ENCODE measurements at regions not wholly inside any gene's neighbourhood (a gene's known extent, or its start where the extent isn't known, plus 50 kb on each side); places are given as distances from the start of the nearest gene placed in this dataset.
A peak's percentile ranks its signal among the peaks of the same experiment; 100 is the strongest.
"Not testable (repeated sequence)": the region's sequence is repeated elsewhere in the genome, so short reads cannot be mapped to it uniquely, and the experiment has no call there.

DNA sequence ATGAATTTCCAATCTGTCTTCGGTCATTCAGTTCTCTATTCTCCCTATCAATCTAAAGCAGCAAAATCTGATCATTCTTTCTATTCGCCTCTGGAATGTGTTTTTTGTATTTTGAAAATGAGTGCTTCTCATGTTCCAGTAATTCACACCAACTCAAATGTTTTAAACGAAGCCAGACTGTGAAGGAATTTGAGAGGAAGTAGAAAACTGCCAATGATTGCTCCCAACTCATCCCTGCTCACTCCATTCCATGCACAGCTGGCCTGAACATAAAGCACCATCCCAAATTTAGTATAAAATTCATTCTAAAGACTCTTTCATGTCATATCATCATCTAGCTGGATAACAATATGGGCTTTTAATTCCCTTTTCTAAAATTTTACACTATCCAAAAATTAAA is 123.8 kb downstream of the DUSP6 start:
- Histone ChIP-seq H3K27me3 (no peaks in the 10 kb centered on the region), H3K36me3 (no peaks in the 10 kb centered on the region), H3K27ac (no peak overlapping the region), H3K9me3 (no peaks in the 10 kb centered on the region), H3K4me1 (peaks cover 0 to 12% (median 11%) of the 10 kb centered on the region in 4 donors), H3K4me3 (no peak overlapping the region)
- ATAC-seq (ENCODE audit: low FRiP score in 2 of 2) (no peak), DNase-seq (no peak)
- 68 to 72% methylated on average over 3 of the region's 3 CpGs for WGBS, 2 donors
- TF ChIP-seq CTCF (IDR thresholded peaks at IDR 0.05) (no peak), EP300 (IDR thresholded peaks at IDR 0.05) (no peak), POLR2A (IDR thresholded peaks at IDR 0.05) (no peak), POLR2AphosphoS5 (IDR thresholded peaks at IDR 0.05) (no peak)

- no peak for TF ChIP-seq POLR2A (IDR thresholded peaks at IDR 0.05)
- no peak for TF ChIP-seq EP300 (IDR thresholded peaks at IDR 0.05)
- TF ChIP-seq POLR2AphosphoS5 (IDR thresholded peaks at IDR 0.05): no peak
- no peak for TF ChIP-seq CTCF (IDR thresholded peaks at IDR 0.05)
- Histone ChIP-seq H3K4me1 (peaks cover 0 to 12% (median 11%) of the 10 kb centered on the region in 4 donors), H3K4me3 (no peak overlapping the region), H3K27ac (no peak overlapping the region), H3K9me3 (no peaks in the 10 kb centered on the region), H3K36me3 (no peaks in the 10 kb centered on the region), H3K27me3 (no peaks in the 10 kb centered on the region)
- 95 to 100% methylated on average over 2 of the region's 2 CpGs for WGBS, 2 donors
- ATAC-seq (ENCODE audit: low FRiP score in 2 of 2) (no peak), DNase-seq (no peak)
These were observed 124.5 kb downstream of the DUSP6 start for GRCh38 chr12:89227774-89228173.

DNA sequence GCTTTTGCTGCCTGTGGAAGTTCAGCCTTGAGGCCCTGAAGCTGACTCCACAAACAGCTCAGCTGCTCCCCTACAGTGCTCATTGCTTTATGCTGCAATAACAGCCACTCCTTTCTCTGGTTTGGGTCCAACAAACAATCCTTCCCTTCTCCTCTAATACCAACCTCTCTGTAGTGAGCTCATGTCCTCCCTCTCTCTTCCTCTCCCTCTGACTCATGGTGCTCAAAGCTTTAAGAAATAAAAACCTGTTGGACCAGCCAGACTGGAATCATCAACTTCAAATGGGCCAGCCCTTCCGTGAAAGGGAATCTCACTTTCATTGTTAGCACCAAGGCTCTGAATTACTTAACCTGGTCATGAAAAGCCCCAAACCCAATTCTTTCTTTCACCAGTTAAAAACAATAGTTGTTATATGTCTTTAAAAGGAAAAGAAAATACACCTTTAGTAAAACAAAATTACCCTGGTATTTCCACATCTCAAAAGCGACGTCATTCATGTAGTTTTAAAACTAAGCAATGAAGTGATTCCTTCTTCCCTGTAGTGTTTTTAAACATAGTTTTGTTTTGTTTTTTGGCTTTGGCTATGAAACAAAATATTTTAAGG is 126.4 kb downstream of the DUSP6 start:
- H3K4me1 ChIP-seq: peaks cover 0 to 12% (median 11%) of the 10 kb centered on the region in 4 donors
- no peak overlapping the region for H3K4me3 ChIP-seq
- DNase-seq (peak in 1 of 2 donors; percentile 54), ATAC-seq (ENCODE audit: low FRiP score in 2 of 2) (peak; percentile 86 to 96)
- H3K9me3 ChIP-seq: no peaks in the 10 kb centered on the region
- no peak for TF ChIP-seq POLR2A (IDR thresholded peaks at IDR 0.05)
- TF ChIP-seq POLR2AphosphoS5 (IDR thresholded peaks at IDR 0.05): peak; percentile 27 to 47
- peak in 1 of 4 donors; percentile 83 for TF ChIP-seq EP300 (IDR thresholded peaks at IDR 0.05)
- no peak for TF ChIP-seq CTCF (IDR thresholded peaks at IDR 0.05)
- H3K27me3 ChIP-seq: no peaks in the 10 kb centered on the region
- WGBS, 2 donors: 51% methylated on average over 3 of the region's 3 CpGs
- H3K27ac ChIP-seq: peak overlapping the region; percentile 8 to 60 (median 54)
- no peaks in the 10 kb centered on the region for H3K36me3 ChIP-seq

GRCh38 chr12:89225401-89225800 is 126.9 kb downstream of the DUSP6 start:
- H3K27me3 ChIP-seq: no peaks in the 10 kb centered on the region

GRCh38 chr12:89222580-89222979 is 129.7 kb downstream of the DUSP6 start:
- not testable (repeated sequence) for H3K27ac ChIP-seq; H3K9me3 ChIP-seq; H3K36me3 ChIP-seq; ATAC-seq (ENCODE audit: low FRiP score in 2 of 2); H3K27me3 ChIP-seq; H3K4me3 ChIP-seq
- 58% methylated on average over 3 of the region's 3 CpGs; no CpG with 5 or more reads in 1 of the 2 donors for WGBS, 2 donors
- peak in 1 of 2 donors; percentile 23 for DNase-seq
- H3K4me1 ChIP-seq: peaks cover 0 to 12% (median 11%) of the 10 kb centered on the region in 4 donors

More at GRCh38 chr12:89225401-89225800, 126.9 kb downstream of the DUSP6 start:
- Histone ChIP-seq H3K36me3 (no peaks in the 10 kb centered on the region), H3K9me3 (no peaks in the 10 kb centered on the region), H3K27ac (peak overlapping the region; percentile 8 to 60 (median 54)), H3K4me1 (peaks cover 0 to 12% (median 11%) of the 10 kb centered on the region in 4 donors), H3K4me3 (no peak overlapping the region)
- WGBS, 2 donors: 43 to 67% methylated on average over 5 of the region's 5 CpGs
- TF ChIP-seq POLR2AphosphoS5 (IDR thresholded peaks at IDR 0.05) (peak in 1 of 2 donors; percentile 36), POLR2A (IDR thresholded peaks at IDR 0.05) (no peak), CTCF (IDR thresholded peaks at IDR 0.05) (no peak), EP300 (IDR thresholded peaks at IDR 0.05) (peak in 1 of 4 donors; percentile 59)
- DNase-seq (peak in 1 of 2 donors; percentile 71), ATAC-seq (ENCODE audit: low FRiP score in 2 of 2) (peak; percentile 77 to 87)
